ENCODE measurements at regions not wholly inside any gene's neighbourhood (a gene's known extent, or its start where the extent isn't known, plus 50 kb on each side); places are given as distances from the start of the nearest gene placed in this dataset.

DNA sequence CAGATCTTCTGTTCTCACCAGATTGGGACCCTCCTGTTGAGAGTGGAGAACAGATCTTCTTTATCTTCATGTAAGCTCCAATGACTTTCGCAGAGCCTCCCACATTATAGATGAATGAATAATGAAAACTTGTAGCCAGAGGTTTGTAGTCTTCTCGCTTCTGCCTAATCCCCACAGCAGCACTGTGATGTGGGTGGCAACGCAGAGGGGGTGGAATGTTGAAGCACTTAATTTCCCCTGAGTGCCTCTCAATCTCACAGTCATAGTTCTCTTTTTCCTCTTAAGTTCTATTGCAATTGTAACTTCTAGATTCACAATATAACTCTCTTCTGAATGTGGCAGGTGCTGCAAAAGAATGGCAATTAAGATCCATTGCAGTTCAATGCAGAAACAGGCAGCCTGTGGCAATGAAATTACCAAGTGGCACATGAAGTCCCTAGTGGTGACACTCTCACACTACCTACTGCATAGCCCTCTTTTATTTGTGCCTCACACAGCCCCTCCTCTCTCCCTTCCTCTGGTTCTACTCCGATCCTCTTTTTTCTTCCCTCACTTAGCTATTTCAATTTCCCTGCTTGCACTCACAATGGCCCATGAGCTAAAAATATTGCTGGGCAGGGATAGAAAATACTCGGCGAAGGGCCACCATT is 281.9 kb downstream of the UBE3D start (continued):
- TF ChIP-seq, protein P1, sequence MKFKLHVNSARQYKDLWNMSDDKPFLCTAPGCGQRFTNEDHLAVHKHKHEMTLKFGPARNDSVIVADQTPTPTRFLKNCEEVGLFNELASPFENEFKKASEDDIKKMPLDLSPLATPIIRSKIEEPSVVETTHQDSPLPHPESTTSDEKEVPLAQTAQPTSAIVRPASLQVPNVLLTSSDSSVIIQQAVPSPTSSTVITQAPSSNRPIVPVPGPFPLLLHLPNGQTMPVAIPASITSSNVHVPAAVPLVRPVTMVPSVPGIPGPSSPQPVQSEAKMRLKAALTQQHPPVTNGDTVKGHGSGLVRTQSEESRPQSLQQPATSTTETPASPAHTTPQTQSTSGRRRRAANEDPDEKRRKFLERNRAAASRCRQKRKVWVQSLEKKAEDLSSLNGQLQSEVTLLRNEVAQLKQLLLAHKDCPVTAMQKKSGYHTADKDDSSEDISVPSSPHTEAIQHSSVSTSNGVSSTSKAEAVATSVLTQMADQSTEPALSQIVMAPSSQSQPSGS (CRISPR knock-in tag; IDR thresholded peaks at IDR 0.05; ENCODE audit: borderline replicate concordance, low read depth): no peak
- TF ChIP-seq, protein P2, sequence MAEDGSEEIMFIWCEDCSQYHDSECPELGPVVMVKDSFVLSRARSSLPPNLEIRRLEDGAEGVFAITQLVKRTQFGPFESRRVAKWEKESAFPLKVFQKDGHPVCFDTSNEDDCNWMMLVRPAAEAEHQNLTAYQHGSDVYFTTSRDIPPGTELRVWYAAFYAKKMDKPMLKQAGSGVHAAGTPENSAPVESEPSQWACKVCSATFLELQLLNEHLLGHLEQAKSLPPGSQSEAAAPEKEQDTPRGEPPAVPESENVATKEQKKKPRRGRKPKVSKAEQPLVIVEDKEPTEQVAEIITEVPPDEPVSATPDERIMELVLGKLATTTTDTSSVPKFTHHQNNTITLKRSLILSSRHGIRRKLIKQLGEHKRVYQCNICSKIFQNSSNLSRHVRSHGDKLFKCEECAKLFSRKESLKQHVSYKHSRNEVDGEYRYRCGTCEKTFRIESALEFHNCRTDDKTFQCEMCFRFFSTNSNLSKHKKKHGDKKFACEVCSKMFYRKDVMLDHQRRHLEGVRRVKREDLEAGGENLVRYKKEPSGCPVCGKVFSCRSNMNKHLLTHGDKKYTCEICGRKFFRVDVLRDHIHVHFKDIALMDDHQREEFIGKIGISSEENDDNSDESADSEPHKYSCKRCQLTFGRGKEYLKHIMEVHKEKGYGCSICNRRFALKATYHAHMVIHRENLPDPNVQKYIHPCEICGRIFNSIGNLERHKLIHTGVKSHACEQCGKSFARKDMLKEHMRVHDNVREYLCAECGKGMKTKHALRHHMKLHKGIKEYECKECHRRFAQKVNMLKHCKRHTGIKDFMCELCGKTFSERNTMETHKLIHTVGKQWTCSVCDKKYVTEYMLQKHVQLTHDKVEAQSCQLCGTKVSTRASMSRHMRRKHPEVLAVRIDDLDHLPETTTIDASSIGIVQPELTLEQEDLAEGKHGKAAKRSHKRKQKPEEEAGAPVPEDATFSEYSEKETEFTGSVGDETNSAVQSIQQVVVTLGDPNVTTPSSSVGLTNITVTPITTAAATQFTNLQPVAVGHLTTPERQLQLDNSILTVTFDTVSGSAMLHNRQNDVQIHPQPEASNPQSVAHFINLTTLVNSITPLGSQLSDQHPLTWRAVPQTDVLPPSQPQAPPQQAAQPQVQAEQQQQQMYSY (CRISPR knock-in tag; IDR thresholded peaks at IDR 0.05): peak; percentile 57
- TF ChIP-seq, protein P3, sequence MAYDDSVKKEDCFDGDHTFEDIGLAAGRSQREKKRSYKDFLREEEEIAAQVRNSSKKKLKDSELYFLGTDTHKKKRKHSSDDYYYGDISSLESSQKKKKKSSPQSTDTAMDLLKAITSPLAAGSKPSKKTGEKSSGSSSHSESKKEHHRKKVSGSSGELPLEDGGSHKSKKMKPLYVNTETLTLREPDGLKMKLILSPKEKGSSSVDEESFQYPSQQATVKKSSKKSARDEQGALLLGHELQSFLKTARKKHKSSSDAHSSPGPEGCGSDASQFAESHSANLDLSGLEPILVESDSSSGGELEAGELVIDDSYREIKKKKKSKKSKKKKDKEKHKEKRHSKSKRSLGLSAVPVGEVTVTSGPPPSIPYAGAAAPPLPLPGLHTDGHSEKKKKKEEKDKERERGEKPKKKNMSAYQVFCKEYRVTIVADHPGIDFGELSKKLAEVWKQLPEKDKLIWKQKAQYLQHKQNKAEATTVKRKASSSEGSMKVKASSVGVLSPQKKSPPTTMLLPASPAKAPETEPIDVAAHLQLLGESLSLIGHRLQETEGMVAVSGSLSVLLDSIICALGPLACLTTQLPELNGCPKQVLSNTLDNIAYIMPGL (CRISPR knock-in tag; IDR thresholded peaks at IDR 0.05): no peak
- TF ChIP-seq, protein P4, sequence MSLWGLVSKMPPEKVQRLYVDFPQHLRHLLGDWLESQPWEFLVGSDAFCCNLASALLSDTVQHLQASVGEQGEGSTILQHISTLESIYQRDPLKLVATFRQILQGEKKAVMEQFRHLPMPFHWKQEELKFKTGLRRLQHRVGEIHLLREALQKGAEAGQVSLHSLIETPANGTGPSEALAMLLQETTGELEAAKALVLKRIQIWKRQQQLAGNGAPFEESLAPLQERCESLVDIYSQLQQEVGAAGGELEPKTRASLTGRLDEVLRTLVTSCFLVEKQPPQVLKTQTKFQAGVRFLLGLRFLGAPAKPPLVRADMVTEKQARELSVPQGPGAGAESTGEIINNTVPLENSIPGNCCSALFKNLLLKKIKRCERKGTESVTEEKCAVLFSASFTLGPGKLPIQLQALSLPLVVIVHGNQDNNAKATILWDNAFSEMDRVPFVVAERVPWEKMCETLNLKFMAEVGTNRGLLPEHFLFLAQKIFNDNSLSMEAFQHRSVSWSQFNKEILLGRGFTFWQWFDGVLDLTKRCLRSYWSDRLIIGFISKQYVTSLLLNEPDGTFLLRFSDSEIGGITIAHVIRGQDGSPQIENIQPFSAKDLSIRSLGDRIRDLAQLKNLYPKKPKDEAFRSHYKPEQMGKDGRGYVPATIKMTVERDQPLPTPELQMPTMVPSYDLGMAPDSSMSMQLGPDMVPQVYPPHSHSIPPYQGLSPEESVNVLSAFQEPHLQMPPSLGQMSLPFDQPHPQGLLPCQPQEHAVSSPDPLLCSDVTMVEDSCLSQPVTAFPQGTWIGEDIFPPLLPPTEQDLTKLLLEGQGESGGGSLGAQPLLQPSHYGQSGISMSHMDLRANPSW (CRISPR knock-in tag; conservative IDR thresholded peaks at IDR 0.05; ENCODE audit: low read depth): no peak
- TF ChIP-seq, protein P5, sequence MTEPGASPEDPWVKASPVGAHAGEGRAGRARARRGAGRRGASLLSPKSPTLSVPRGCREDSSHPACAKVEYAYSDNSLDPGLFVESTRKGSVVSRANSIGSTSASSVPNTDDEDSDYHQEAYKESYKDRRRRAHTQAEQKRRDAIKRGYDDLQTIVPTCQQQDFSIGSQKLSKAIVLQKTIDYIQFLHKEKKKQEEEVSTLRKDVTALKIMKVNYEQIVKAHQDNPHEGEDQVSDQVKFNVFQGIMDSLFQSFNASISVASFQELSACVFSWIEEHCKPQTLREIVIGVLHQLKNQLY (CRISPR knock-in tag; IDR thresholded peaks at IDR 0.05): no peak

DNA sequence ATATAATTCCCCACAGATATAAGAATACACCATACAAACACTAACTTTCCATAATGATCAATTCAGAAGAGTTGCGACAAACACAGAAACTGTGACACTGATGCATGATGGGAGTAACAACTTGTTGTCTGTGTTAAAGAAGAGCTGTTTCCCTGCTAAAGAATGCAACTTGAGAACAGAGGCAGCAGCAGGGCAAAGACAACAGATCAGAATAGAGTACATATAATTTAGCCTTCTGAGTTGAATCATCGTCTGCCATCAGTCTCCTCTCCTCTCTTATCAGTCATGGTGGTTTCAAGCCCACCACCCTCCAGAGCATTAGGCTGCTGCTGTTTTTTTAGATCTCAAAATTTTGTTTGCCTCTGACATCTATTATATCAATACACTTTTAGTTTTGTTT is 280.4 kb downstream of the UBE3D start:
- H3K36me3 Mint-ChIP-seq: no peaks in the 10 kb centered on the region
- no peaks in the 10 kb centered on the region for H3K27me3 Mint-ChIP-seq (ENCODE audit: low read depth)
- ChIA-PET POLR2A (no interaction called here), CTCF (no interaction called here)
- ATAC-seq (no peak), DNase-seq (ENCODE audit: low spot score) (no peak)
- H3K4me3 Mint-ChIP-seq: no peak overlapping the region
- no peaks in the 10 kb centered on the region; the same call in 1 of the 2 replicates for H3K9me3 Mint-ChIP-seq
- H3K27ac Mint-ChIP-seq: no peak overlapping the region
- H3K4me1 Mint-ChIP-seq: no peaks in the 10 kb centered on the region; the same call in 1 of the 2 replicates
- TF ChIP-seq, protein P6, sequence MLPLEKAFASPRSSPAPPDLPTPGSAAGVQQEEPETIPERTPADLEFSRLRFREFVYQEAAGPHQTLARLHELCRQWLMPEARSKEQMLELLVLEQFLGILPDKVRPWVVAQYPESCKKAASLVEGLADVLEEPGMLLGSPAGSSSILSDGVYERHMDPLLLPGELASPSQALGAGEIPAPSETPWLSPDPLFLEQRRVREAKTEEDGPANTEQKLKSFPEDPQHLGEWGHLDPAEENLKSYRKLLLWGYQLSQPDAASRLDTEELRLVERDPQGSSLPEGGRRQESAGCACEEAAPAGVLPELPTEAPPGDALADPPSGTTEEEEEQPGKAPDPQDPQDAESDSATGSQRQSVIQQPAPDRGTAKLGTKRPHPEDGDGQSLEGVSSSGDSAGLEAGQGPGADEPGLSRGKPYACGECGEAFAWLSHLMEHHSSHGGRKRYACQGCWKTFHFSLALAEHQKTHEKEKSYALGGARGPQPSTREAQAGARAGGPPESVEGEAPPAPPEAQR (CRISPR knock-in tag; IDR thresholded peaks at IDR 0.05): no peak
- TF ChIP-seq GRHL2 (CRISPR knock-in tag; IDR thresholded peaks at IDR 0.05; ENCODE audit: insufficient replicate concordance, severe bottlenecking) (no peak), TCF7 (CRISPR knock-in tag; IDR thresholded peaks at IDR 0.05; ENCODE audit: low read depth) (no peak), TEAD1 (CRISPR knock-in tag; IDR thresholded peaks at IDR 0.05) (no peak), NFE2L1 (CRISPR knock-in tag; IDR thresholded peaks at IDR 0.05) (no peak), ZNF423 (CRISPR knock-in tag; IDR thresholded peaks at IDR 0.05) (no peak), FOXK1 (CRISPR knock-in tag; IDR thresholded peaks at IDR 0.05) (no peak), ZNF396 (CRISPR knock-in tag; IDR thresholded peaks at IDR 0.05; ENCODE audit: borderline replicate concordance) (no peak)
- TF ChIP-seq, protein P1 (CRISPR knock-in tag; IDR thresholded peaks at IDR 0.05; ENCODE audit: borderline replicate concordance, low read depth): no peak
- TF ChIP-seq, protein P7, sequence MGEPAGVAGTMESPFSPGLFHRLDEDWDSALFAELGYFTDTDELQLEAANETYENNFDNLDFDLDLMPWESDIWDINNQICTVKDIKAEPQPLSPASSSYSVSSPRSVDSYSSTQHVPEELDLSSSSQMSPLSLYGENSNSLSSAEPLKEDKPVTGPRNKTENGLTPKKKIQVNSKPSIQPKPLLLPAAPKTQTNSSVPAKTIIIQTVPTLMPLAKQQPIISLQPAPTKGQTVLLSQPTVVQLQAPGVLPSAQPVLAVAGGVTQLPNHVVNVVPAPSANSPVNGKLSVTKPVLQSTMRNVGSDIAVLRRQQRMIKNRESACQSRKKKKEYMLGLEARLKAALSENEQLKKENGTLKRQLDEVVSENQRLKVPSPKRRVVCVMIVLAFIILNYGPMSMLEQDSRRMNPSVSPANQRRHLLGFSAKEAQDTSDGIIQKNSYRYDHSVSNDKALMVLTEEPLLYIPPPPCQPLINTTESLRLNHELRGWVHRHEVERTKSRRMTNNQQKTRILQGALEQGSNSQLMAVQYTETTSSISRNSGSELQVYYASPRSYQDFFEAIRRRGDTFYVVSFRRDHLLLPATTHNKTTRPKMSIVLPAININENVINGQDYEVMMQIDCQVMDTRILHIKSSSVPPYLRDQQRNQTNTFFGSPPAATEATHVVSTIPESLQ (CRISPR knock-in tag; IDR thresholded peaks at IDR 0.05): no peak
- TF ChIP-seq, protein P8, sequence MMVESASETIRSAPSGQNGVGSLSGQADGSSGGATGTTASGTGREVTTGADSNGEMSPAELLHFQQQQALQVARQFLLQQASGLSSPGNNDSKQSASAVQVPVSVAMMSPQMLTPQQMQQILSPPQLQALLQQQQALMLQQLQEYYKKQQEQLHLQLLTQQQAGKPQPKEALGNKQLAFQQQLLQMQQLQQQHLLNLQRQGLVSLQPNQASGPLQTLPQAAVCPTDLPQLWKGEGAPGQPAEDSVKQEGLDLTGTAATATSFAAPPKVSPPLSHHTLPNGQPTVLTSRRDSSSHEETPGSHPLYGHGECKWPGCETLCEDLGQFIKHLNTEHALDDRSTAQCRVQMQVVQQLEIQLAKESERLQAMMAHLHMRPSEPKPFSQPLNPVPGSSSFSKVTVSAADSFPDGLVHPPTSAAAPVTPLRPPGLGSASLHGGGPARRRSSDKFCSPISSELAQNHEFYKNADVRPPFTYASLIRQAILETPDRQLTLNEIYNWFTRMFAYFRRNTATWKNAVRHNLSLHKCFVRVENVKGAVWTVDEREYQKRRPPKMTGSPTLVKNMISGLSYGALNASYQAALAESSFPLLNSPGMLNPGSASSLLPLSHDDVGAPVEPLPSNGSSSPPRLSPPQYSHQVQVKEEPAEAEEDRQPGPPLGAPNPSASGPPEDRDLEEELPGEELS (CRISPR knock-in tag; IDR thresholded peaks at IDR 0.05): no peak
